ENCODE measurements at regions not wholly inside any gene's neighbourhood (a gene's known extent, or its start where the extent isn't known, plus 50 kb on each side); places are given as distances from the start of the nearest gene placed in this dataset.
"Not testable (repeated sequence)": the region's sequence is repeated elsewhere in the genome, so short reads cannot be mapped to it uniquely, and the experiment has no call there.

DNA sequence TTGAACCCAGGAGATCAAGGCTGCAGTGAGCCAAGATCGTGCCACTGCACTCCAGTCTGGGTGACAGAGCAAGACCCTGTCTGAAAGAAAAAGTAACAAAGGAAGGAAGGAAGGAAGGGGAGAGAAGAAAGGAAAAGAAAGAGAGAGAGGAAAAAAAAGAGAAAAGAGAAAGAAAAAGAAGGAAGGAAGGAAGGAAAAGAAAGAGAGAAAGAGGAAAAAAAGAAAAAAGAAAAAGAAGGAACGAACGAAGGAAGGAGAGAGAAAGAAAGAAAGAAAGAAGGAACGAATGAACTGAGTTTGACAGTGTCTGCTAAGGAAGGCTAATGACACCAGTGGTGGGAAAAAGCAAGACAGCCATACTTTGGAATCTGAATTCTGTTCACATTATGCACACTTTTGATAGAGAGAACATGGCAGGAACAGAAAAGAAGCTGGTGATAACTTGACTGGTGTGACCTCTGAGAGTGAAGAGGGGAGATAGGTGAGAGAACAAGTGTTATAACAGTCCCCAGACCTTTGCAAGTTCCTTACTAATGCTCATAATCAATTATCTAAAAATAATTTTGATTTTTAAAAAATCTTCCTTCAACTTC lies 93.3 kb upstream of the MYLIP start:
- H3K27me3 Mint-ChIP-seq = peaks cover 8% of the 10 kb centered on the region
- H3K4me1 Mint-ChIP-seq = no peaks in the 10 kb centered on the region
- no peak for ATAC-seq (replicated peaks; ENCODE audit: extremely low read depth, poor library complexity, severe bottlenecking)
- H3K36me3 Mint-ChIP-seq (ENCODE audit: insufficient read depth) = peaks cover 2% of the 10 kb centered on the region
- H3K27ac Mint-ChIP-seq (ENCODE audit: low read depth) = no peak overlapping the region
- H3K4me3 Mint-ChIP-seq = no peak overlapping the region
- no peak for DNase-seq (ENCODE audit: low spot score in 2 of 2)
- no peaks in the 10 kb centered on the region for H3K9me3 Mint-ChIP-seq

GRCh38 chr6:16033214-16033613 lies 95.7 kb upstream of the MYLIP start:
- Mint-ChIP-seq H3K9me3 (no peaks in the 10 kb centered on the region), H3K4me3 (no peak overlapping the region), H3K36me3 (ENCODE audit: insufficient read depth) (peaks cover 2% of the 10 kb centered on the region), H3K4me1 (no peaks in the 10 kb centered on the region), H3K27ac (ENCODE audit: low read depth) (no peak overlapping the region), H3K27me3 (peaks cover 12% of the 10 kb centered on the region)
- ATAC-seq (replicated peaks; ENCODE audit: extremely low read depth, poor library complexity, severe bottlenecking) = no peak
- no peak for DNase-seq (ENCODE audit: low spot score in 2 of 2)

- H3K36me3 Mint-ChIP-seq (ENCODE audit: insufficient read depth) = peaks cover 2% of the 10 kb centered on the region
- no peak for DNase-seq (ENCODE audit: low spot score in 2 of 2)
Observed at GRCh38 chr6:16031278-16031981, 97.5 kb upstream of the MYLIP start.

GRCh38 chr6:16028966-16029365 lies 99.9 kb upstream of the MYLIP start:
- Mint-ChIP-seq H3K9me3 (no peaks in the 10 kb centered on the region), H3K4me1 (no peaks in the 10 kb centered on the region), H3K4me3 (no peak overlapping the region), H3K27me3 (peaks cover 12% of the 10 kb centered on the region), H3K27ac (ENCODE audit: low read depth) (no peak overlapping the region), H3K36me3 (ENCODE audit: insufficient read depth) (peaks cover 2% of the 10 kb centered on the region)
- ATAC-seq (replicated peaks; ENCODE audit: extremely low read depth, poor library complexity, severe bottlenecking) (no peak), DNase-seq (ENCODE audit: low spot score in 2 of 2) (no peak)

More at GRCh38 chr6:16031278-16031981, 97.5 kb upstream of the MYLIP start:
- ATAC-seq (replicated peaks; ENCODE audit: extremely low read depth, poor library complexity, severe bottlenecking) = no peak
- Mint-ChIP-seq H3K27me3 (peaks cover 12% of the 10 kb centered on the region), H3K4me1 (no peaks in the 10 kb centered on the region), H3K9me3 (no peaks in the 10 kb centered on the region), H3K27ac (ENCODE audit: low read depth) (no peak overlapping the region), H3K4me3 (no peak overlapping the region)

GRCh38 chr6:16020259-16020658 lies 108.6 kb upstream of the MYLIP start:
- H3K4me1 Mint-ChIP-seq = no peaks in the 10 kb centered on the region
- no peaks in the 10 kb centered on the region for H3K9me3 Mint-ChIP-seq
- no peak overlapping the region for H3K4me3 Mint-ChIP-seq

GRCh38 chr6:16019462-16019861 lies 109.4 kb upstream of the MYLIP start:
- H3K4me3 Mint-ChIP-seq = no peak overlapping the region
- no peaks in the 10 kb centered on the region for H3K36me3 Mint-ChIP-seq (ENCODE audit: insufficient read depth)
- no peak for ATAC-seq (replicated peaks; ENCODE audit: extremely low read depth, poor library complexity, severe bottlenecking)
- H3K4me1 Mint-ChIP-seq = no peaks in the 10 kb centered on the region
- H3K27ac Mint-ChIP-seq (ENCODE audit: low read depth) = no peak overlapping the region
- DNase-seq (ENCODE audit: low spot score in 2 of 2) = no peak
- no peaks in the 10 kb centered on the region for H3K9me3 Mint-ChIP-seq
- H3K27me3 Mint-ChIP-seq = peaks cover 9% of the 10 kb centered on the region

More at GRCh38 chr6:16020259-16020658, 108.6 kb upstream of the MYLIP start:
- no peak for ATAC-seq (replicated peaks; ENCODE audit: extremely low read depth, poor library complexity, severe bottlenecking)
- no peak for DNase-seq (ENCODE audit: low spot score in 2 of 2)
- no peak overlapping the region for H3K27ac Mint-ChIP-seq (ENCODE audit: low read depth)
- H3K27me3 Mint-ChIP-seq = peaks cover 9% of the 10 kb centered on the region
- H3K36me3 Mint-ChIP-seq (ENCODE audit: insufficient read depth) = no peaks in the 10 kb centered on the region

GRCh38 chr6:16018626-16019025 lies 110.3 kb upstream of the MYLIP start:
- no peak for DNase-seq (ENCODE audit: low spot score in 2 of 2)
- no peak overlapping the region for H3K27ac Mint-ChIP-seq (ENCODE audit: low read depth)
- ATAC-seq (replicated peaks; ENCODE audit: extremely low read depth, poor library complexity, severe bottlenecking) = no peak
- H3K9me3 Mint-ChIP-seq = no peaks in the 10 kb centered on the region
- H3K36me3 Mint-ChIP-seq (ENCODE audit: insufficient read depth) = no peaks in the 10 kb centered on the region
- no peak overlapping the region for H3K4me3 Mint-ChIP-seq
- H3K27me3 Mint-ChIP-seq = peaks cover 8% of the 10 kb centered on the region
- no peaks in the 10 kb centered on the region for H3K4me1 Mint-ChIP-seq

- not testable (repeated sequence) for H3K4me3 Mint-ChIP-seq; H3K27ac Mint-ChIP-seq (ENCODE audit: low read depth); H3K36me3 Mint-ChIP-seq (ENCODE audit: insufficient read depth); H3K27me3 Mint-ChIP-seq; H3K9me3 Mint-ChIP-seq; H3K4me1 Mint-ChIP-seq; DNase-seq (ENCODE audit: low spot score in 2 of 2); ATAC-seq (replicated peaks; ENCODE audit: extremely low read depth, poor library complexity, severe bottlenecking)
Observed at GRCh38 chr6:16014325-16014724, 114.6 kb upstream of the MYLIP start.

- no peaks in the 10 kb centered on the region for H3K9me3 Mint-ChIP-seq
- no peak overlapping the region for H3K27ac Mint-ChIP-seq (ENCODE audit: low read depth)
- H3K27me3 Mint-ChIP-seq = no peaks in the 10 kb centered on the region
- no peak overlapping the region for H3K4me3 Mint-ChIP-seq
- H3K36me3 Mint-ChIP-seq (ENCODE audit: insufficient read depth) = no peaks in the 10 kb centered on the region
- no peak for DNase-seq (ENCODE audit: low spot score in 2 of 2)
- peaks cover 5% of the 10 kb centered on the region for H3K4me1 Mint-ChIP-seq
- no peak for ATAC-seq (replicated peaks; ENCODE audit: extremely low read depth, poor library complexity, severe bottlenecking)
Observed at GRCh38 chr6:16007146-16007545, 121.7 kb upstream of the MYLIP start.

DNA sequence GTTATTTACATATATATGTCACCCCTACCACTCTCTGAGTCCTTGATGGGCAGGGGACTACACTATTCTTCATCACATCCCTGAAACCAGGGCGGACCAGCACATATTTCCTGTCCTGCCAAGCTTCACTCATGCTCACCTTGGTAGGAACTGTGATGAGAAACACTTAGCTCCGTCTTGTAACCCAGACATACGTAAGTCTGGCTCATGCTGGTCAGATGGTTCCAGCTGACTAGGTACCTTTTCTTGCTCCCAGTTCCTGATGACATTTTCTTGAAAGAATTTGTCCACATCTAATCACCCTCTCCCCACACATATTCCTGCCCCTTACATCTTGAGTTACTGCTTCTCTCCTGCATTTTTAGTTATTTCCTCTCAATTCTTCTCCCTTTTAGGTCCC lies 122.2 kb upstream of the MYLIP start:
- no peak for DNase-seq (ENCODE audit: low spot score in 2 of 2)

GRCh38 chr6:16004934-16005679 lies 123.8 kb upstream of the MYLIP start:
- DNase-seq (ENCODE audit: low spot score in 2 of 2) = no peak
- ATAC-seq (replicated peaks; ENCODE audit: extremely low read depth, poor library complexity, severe bottlenecking) = no peak
- Mint-ChIP-seq H3K4me1 (peaks cover 5% of the 10 kb centered on the region), H3K36me3 (ENCODE audit: insufficient read depth) (no peaks in the 10 kb centered on the region), H3K4me3 (no peak overlapping the region), H3K27ac (ENCODE audit: low read depth) (no peak overlapping the region), H3K27me3 (no peaks in the 10 kb centered on the region), H3K9me3 (no peaks in the 10 kb centered on the region)

More for the DNA sequence above, 122.2 kb upstream of the MYLIP start:
- Mint-ChIP-seq H3K27me3 (no peaks in the 10 kb centered on the region), H3K4me3 (no peak overlapping the region), H3K9me3 (no peaks in the 10 kb centered on the region), H3K27ac (ENCODE audit: low read depth) (no peak overlapping the region), H3K4me1 (peaks cover 5% of the 10 kb centered on the region), H3K36me3 (ENCODE audit: insufficient read depth) (no peaks in the 10 kb centered on the region)
- ATAC-seq (replicated peaks; ENCODE audit: extremely low read depth, poor library complexity, severe bottlenecking) = no peak

- no peak overlapping the region for H3K4me3 Mint-ChIP-seq
- H3K27me3 Mint-ChIP-seq = no peaks in the 10 kb centered on the region
- DNase-seq (ENCODE audit: low spot score in 2 of 2) (no peak), ATAC-seq (replicated peaks; ENCODE audit: extremely low read depth, poor library complexity, severe bottlenecking) (no peak)
- H3K36me3 Mint-ChIP-seq (ENCODE audit: insufficient read depth) = no peaks in the 10 kb centered on the region
- no peaks in the 10 kb centered on the region for H3K9me3 Mint-ChIP-seq
- peaks cover 5% of the 10 kb centered on the region for H3K4me1 Mint-ChIP-seq
- no peak overlapping the region for H3K27ac Mint-ChIP-seq (ENCODE audit: low read depth)
Observed at GRCh38 chr6:16003197-16003491, 125.7 kb upstream of the MYLIP start.
